SK-N-MC (cell line): ENCODE measurements at regions not wholly inside any gene's neighbourhood (a gene's known extent, or its start where the extent isn't known, plus 50 kb on each side); places are given as distances from the start of the nearest gene placed in this dataset.

ENCODE experiments used
- EZH2 ChIP-seq: fragments of 200-600 bp; sonication (generic); IDR thresholded peaks from one replicate; pipeline ENCODE4 v1.6.1; 2017; ENCODE audit warnings: antibody characterized with exemption
- POLR2AphosphoS5 ChIP-seq: IDR thresholded peaks from 2 replicates; pipeline ENCODE4 v1.6.1; 2012; ENCODE audit warnings: mild to moderate bottlenecking, low read depth, low read length, borderline replicate concordance

GRCh38 chr15:96020797-96021196 is 309.7 kb upstream of the NR2F2 start:
- TF ChIP-seq POLR2AphosphoS5 = no peak
- TF ChIP-seq EZH2 = no peak
